ENCODE measurements at regions not wholly inside any gene's neighbourhood (a gene's known extent, or its start where the extent isn't known, plus 50 kb on each side); places are given as distances from the start of the nearest gene placed in this dataset.

- H3K27ac ChIP-seq: no peak overlapping the region
- no peaks in the 10 kb centered on the region for H3K4me1 ChIP-seq (ENCODE audit: low read depth, poor library complexity, severe bottlenecking)
- no peaks in the 10 kb centered on the region for H3K79me2 ChIP-seq (ENCODE audit: insufficient read depth, low read depth)
- no peak overlapping the region for H3K4me2 ChIP-seq
- H3K9ac ChIP-seq: no peak overlapping the region
- H2AFZ ChIP-seq (ENCODE audit: low read depth): no peak overlapping the region
- no peaks in the 10 kb centered on the region for H3K36me3 ChIP-seq (ENCODE audit: insufficient read depth)
- H3K27me3 ChIP-seq (ENCODE audit: insufficient read depth, low read depth): no peaks in the 10 kb centered on the region
- H3K4me3 ChIP-seq (IDR thresholded peaks at IDR 0.05; ENCODE audit: insufficient read depth, low read depth, low read length): no peak overlapping the region
- TF ChIP-seq CTCF (conservative IDR thresholded peaks at IDR 0.05; ENCODE audit: low read depth, low read length): no peak
- no peaks in the 10 kb centered on the region for H4K20me1 ChIP-seq (ENCODE audit: insufficient read depth)
These were observed 545.0 kb upstream of the TENM3 start for GRCh38 chr4:181698221-181698620.

GRCh38 chr4:181701214-181701613 is 542.0 kb upstream of the TENM3 start:
- H3K27ac ChIP-seq: no peak overlapping the region
- H4K20me1 ChIP-seq (ENCODE audit: insufficient read depth): no peaks in the 10 kb centered on the region
- no peaks in the 10 kb centered on the region for H3K79me2 ChIP-seq (ENCODE audit: insufficient read depth, low read depth)
- no peaks in the 10 kb centered on the region for H3K27me3 ChIP-seq (ENCODE audit: insufficient read depth, low read depth)
- TF ChIP-seq CTCF (conservative IDR thresholded peaks at IDR 0.05; ENCODE audit: low read depth, low read length): no peak
- H2AFZ ChIP-seq (ENCODE audit: low read depth): no peak overlapping the region
- H3K4me2 ChIP-seq: no peak overlapping the region
- H3K4me3 ChIP-seq (IDR thresholded peaks at IDR 0.05; ENCODE audit: insufficient read depth, low read depth, low read length): no peak overlapping the region
- no peaks in the 10 kb centered on the region for H3K4me1 ChIP-seq (ENCODE audit: low read depth, poor library complexity, severe bottlenecking)
- no peak overlapping the region for H3K9ac ChIP-seq
- no peaks in the 10 kb centered on the region for H3K36me3 ChIP-seq (ENCODE audit: insufficient read depth)

- no peak overlapping the region for H3K4me2 ChIP-seq
- H3K27ac ChIP-seq: no peak overlapping the region
- H3K4me3 ChIP-seq (IDR thresholded peaks at IDR 0.05; ENCODE audit: insufficient read depth, low read depth, low read length): no peak overlapping the region
- H3K79me2 ChIP-seq (ENCODE audit: insufficient read depth, low read depth): no peaks in the 10 kb centered on the region
- no peak for TF ChIP-seq CTCF (conservative IDR thresholded peaks at IDR 0.05; ENCODE audit: low read depth, low read length)
- no peaks in the 10 kb centered on the region for H4K20me1 ChIP-seq (ENCODE audit: insufficient read depth)
- H3K36me3 ChIP-seq (ENCODE audit: insufficient read depth): no peaks in the 10 kb centered on the region
- H3K27me3 ChIP-seq (ENCODE audit: insufficient read depth, low read depth): no peaks in the 10 kb centered on the region
- no peaks in the 10 kb centered on the region for H3K4me1 ChIP-seq (ENCODE audit: low read depth, poor library complexity, severe bottlenecking)
- H2AFZ ChIP-seq (ENCODE audit: low read depth): no peak overlapping the region
- H3K9ac ChIP-seq: no peak overlapping the region
These were observed 541.3 kb upstream of the TENM3 start for GRCh38 chr4:181701894-181702293.

- no peak overlapping the region for H3K4me3 ChIP-seq (IDR thresholded peaks at IDR 0.05; ENCODE audit: insufficient read depth, low read depth, low read length)
- no peak overlapping the region for H2AFZ ChIP-seq (ENCODE audit: low read depth)
- no peak for TF ChIP-seq CTCF (conservative IDR thresholded peaks at IDR 0.05; ENCODE audit: low read depth, low read length)
- H3K4me2 ChIP-seq: no peak overlapping the region
- H3K27ac ChIP-seq: no peak overlapping the region
- H3K27me3 ChIP-seq (ENCODE audit: insufficient read depth, low read depth): no peaks in the 10 kb centered on the region
- no peaks in the 10 kb centered on the region for H3K36me3 ChIP-seq (ENCODE audit: insufficient read depth)
- no peaks in the 10 kb centered on the region for H3K4me1 ChIP-seq (ENCODE audit: low read depth, poor library complexity, severe bottlenecking)
- H3K79me2 ChIP-seq (ENCODE audit: insufficient read depth, low read depth): no peaks in the 10 kb centered on the region
- no peak overlapping the region for H3K9ac ChIP-seq
- no peaks in the 10 kb centered on the region for H4K20me1 ChIP-seq (ENCODE audit: insufficient read depth)
These were observed 540.2 kb upstream of the TENM3 start for GRCh38 chr4:181702864-181703495.

Data from KMS-11 (cell line).